Endothelial cell of umbilical vein (primary cell): ENCODE measurements at regions not wholly inside any gene's neighbourhood (a gene's known extent, or its start where the extent isn't known, plus 50 kb on each side); places are given as distances from the start of the nearest gene placed in this dataset.

Experiments used
- BruUV-seq: library from RNA; stranded (reverse); fragments of 400-500 nt; replicated peaks from 2 replicates; lab custom pipeline; 2021; lab: Mats Ljungman, UMichigan
- CTCF ChIA-PET: fragments of 300-600, 350-600 bp; sonication (Branson Sonifier 250); formaldehyde crosslinking; loops from one replicate; lab custom pipeline; 2021; ENCODE audit warnings: antibody characterized with exemption, inconsistent platforms; lab: Charles Lee
- POLR2A ChIA-PET: fragments of 300-600, 350-600 bp; sonication (Branson Sonifier 250); formaldehyde crosslinking; loops from one replicate; lab custom pipeline; 2021; ENCODE audit warnings: antibody characterized with exemption, inconsistent platforms; lab: Charles Lee
- DNase-seq: peaks from one replicate; pipeline ENCODE4 v3.0.0-alpha.2; 2011; ENCODE audit warnings: low read depth, low spot score
- FAIRE-seq: peaks from 2 replicates; lab custom pipeline; 2011; peaks lifted over from hg19 to GRCh38; lab: Jason Lieb, UNC
- H2AFZ ChIP-seq: 2 replicates; pipeline ENCODE4 v1.6.0; 2012; ENCODE audit warnings: low read depth, low read length, control low read depth, inconsistent platforms
- H3K27ac ChIP-seq: 2 replicates; pipeline ENCODE4 v1.5.1; 2011; ENCODE audit warnings: low read depth, mild to moderate bottlenecking, control low read depth, low read length, moderate library complexity; ENCODE audit not compliant: insufficient read depth
- H3K27me3 ChIP-seq, 2 experiments: 2 replicates each; pipeline versions ENCODE4 v1.6.0 to v1.6.1; 2011; ENCODE audit warnings: low read length in 2 of 2, mixed read lengths in 1 of 2; ENCODE audit not compliant: control insufficient read depth in 2 of 2, insufficient read depth in 2 of 2
- H3K36me3 ChIP-seq, 2 experiments: 2 replicates in 1 of 2; 3 replicates in 1 of 2; pipeline ENCODE4 v1.5.1; 2011; ENCODE audit warnings: low read length in 2 of 2, mild to moderate bottlenecking in 1 of 2, moderate library complexity in 1 of 2; ENCODE audit not compliant: control insufficient read depth in 2 of 2, insufficient read depth in 2 of 2; ENCODE audit errors: extremely low read depth in 1 of 2
- H3K4me1 ChIP-seq: 3 replicates; pipeline ENCODE4 v1.5.1; 2011; ENCODE audit warnings: mild to moderate bottlenecking, low read length; ENCODE audit not compliant: control insufficient read depth, insufficient read depth; ENCODE audit errors: extremely low read depth
- H3K4me2 ChIP-seq: 2 replicates; pipeline ENCODE4 v1.6.1; 2011; ENCODE audit warnings: low read length, control low read depth, mixed read lengths; ENCODE audit not compliant: insufficient read depth
- H3K4me3 ChIP-seq, 3 experiments: fragments of 200-600 bp in 1 of 3; sonication (generic), shearing (Covaris generic) in 1 of 3; replicated peaks in 1 of 3; 2 replicates each; pipeline ENCODE4 v1.5.1; 2011 to 2016; ENCODE audit warnings: control low read depth in 3 of 3, low read length in 3 of 3, mild to moderate bottlenecking in 2 of 3, inconsistent platforms in 1 of 3, low read depth in 1 of 3, moderate library complexity in 1 of 3; ENCODE audit not compliant: insufficient read depth in 1 of 3
- H3K79me2 ChIP-seq: 2 replicates; pipeline ENCODE4 v1.6.0; 2012; ENCODE audit warnings: low read length, inconsistent platforms; ENCODE audit not compliant: control insufficient read depth, insufficient read depth
- H3K9ac ChIP-seq: replicated peaks from 2 replicates; pipeline ENCODE3; 2011; ENCODE audit warnings: low read length, control low read depth; ENCODE audit not compliant: insufficient read depth; ENCODE audit errors: extremely low read depth
- H3K9me1 ChIP-seq: replicated peaks from 3 replicates; pipeline ENCODE4 v1.6.0; 2011; ENCODE audit warnings: mild to moderate bottlenecking, low read length; ENCODE audit not compliant: control insufficient read depth, insufficient read depth; ENCODE audit errors: extremely low read depth
- H3K9me3 ChIP-seq: replicated peaks from 2 replicates; pipeline ENCODE4 v1.5.1; 2012; ENCODE audit warnings: low read length, inconsistent platforms; ENCODE audit not compliant: control insufficient read depth, insufficient read depth
- H4K20me1 ChIP-seq: replicated peaks from 2 replicates; pipeline ENCODE3; 2011; ENCODE audit warnings: mild to moderate bottlenecking, low read length; ENCODE audit not compliant: control insufficient read depth, insufficient read depth; ENCODE audit errors: extremely low read depth
- EZH2 ChIP-seq: IDR thresholded peaks from 2 replicates; pipeline ENCODE4 v1.6.1; 2012; ENCODE audit warnings: borderline replicate concordance, low read depth, mild to moderate bottlenecking, moderate library complexity, low read length, inconsistent platforms; ENCODE audit not compliant: severe bottlenecking
- GATA2 ChIP-seq: IDR thresholded peaks from 2 replicates; pipeline ENCODE4 v1.7.0; 2011; ENCODE audit warnings: low read depth, mild to moderate bottlenecking, moderate library complexity, mixed read lengths, low read length; ENCODE audit not compliant: insufficient read length, insufficient read depth
- JUN ChIP-seq: IDR thresholded peaks from 2 replicates; pipeline ENCODE4 v1.6.1; 2011; ENCODE audit warnings: borderline replicate concordance, low read depth; ENCODE audit not compliant: insufficient read length, insufficient read depth
- MYC ChIP-seq: IDR thresholded peaks from one replicate; pipeline ENCODE4 v1.6.1; 2011; ENCODE audit warnings: mild to moderate bottlenecking, low read depth, low read length
- POLR2A ChIP-seq: IDR thresholded peaks from 2 replicates; pipeline ENCODE4 v1.6.1; 2012; ENCODE audit warnings: low read depth, mild to moderate bottlenecking, control low read depth, low read length
- POLR2AphosphoS5 ChIP-seq: IDR thresholded peaks from 2 replicates; pipeline ENCODE4 v1.6.1; 2012; ENCODE audit warnings: low read depth, mild to moderate bottlenecking, control low read depth, low read length, moderate library complexity; ENCODE audit not compliant: insufficient read depth
- dilution Hi-C: fragments of 300-500 bp; cut with MboI; formaldehyde crosslinking; loops from one replicate; pipeline ENCODE4 v1.15.0; 2019; ENCODE audit warnings: low sequenced_read_pairs; ENCODE audit not compliant: extremely low pct_ligation_motif_present
- intact Hi-C: fragments of 100-400 bp; cut with micrococcal nuclease; formaldehyde crosslinking; loops from one replicate; pipeline ENCODE4 v1.10.0; 2022
- TF ChIP-seq, protein P1 (sequence below), 2 donors: IDR thresholded peaks; 1 replicate in 1 of 2; 2 replicates in 1 of 2; pipeline ENCODE4 v1.5.1; 2011; ENCODE audit warnings: low read length in 2 of 2, mild to moderate bottlenecking in 2 of 2, moderate library complexity in 2 of 2, control low read depth in 1 of 2, inconsistent platforms in 1 of 2, low read depth in 1 of 2; ENCODE audit not compliant: insufficient read depth in 1 of 2; ENCODE audit errors: extremely low read depth in 1 of 2

GRCh38 chr2:66305718-66306117 is 129.2 kb upstream of the MEIS1 start:
- TF ChIP-seq GATA2 (no peak), POLR2A (no peak), EZH2 (no peak), JUN (no peak)
- TF ChIP-seq, protein P1, sequence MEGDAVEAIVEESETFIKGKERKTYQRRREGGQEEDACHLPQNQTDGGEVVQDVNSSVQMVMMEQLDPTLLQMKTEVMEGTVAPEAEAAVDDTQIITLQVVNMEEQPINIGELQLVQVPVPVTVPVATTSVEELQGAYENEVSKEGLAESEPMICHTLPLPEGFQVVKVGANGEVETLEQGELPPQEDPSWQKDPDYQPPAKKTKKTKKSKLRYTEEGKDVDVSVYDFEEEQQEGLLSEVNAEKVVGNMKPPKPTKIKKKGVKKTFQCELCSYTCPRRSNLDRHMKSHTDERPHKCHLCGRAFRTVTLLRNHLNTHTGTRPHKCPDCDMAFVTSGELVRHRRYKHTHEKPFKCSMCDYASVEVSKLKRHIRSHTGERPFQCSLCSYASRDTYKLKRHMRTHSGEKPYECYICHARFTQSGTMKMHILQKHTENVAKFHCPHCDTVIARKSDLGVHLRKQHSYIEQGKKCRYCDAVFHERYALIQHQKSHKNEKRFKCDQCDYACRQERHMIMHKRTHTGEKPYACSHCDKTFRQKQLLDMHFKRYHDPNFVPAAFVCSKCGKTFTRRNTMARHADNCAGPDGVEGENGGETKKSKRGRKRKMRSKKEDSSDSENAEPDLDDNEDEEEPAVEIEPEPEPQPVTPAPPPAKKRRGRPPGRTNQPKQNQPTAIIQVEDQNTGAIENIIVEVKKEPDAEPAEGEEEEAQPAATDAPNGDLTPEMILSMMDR (IDR thresholded peaks at IDR 0.05; ENCODE audit: extremely low read depth in 1 of 2, insufficient read depth in 1 of 2, low read depth in 1 of 2, low read length in 2 of 2), result no peak
- H2AFZ ChIP-seq, result no peak overlapping the region
- no peaks in the 10 kb centered on the region for H4K20me1 ChIP-seq
- no peak for FAIRE-seq
- no peaks in the 10 kb centered on the region for H3K36me3 ChIP-seq
- H3K4me1 ChIP-seq, result no peaks in the 10 kb centered on the region
- no peak overlapping the region for H3K27ac ChIP-seq
- dilution Hi-C loops, result no loop called here
- H3K9me1 ChIP-seq, result no peaks in the 10 kb centered on the region
- no peak overlapping the region for H3K4me2 ChIP-seq
- ChIA-PET CTCF (no interaction called here), POLR2A (no interaction called here)
- peak; percentile 5 for DNase-seq
- no peaks in the 10 kb centered on the region for H3K9me3 ChIP-seq
- H3K27me3 ChIP-seq, result no peaks in the 10 kb centered on the region
- intact Hi-C loops, result no loop called here
- H3K4me3 ChIP-seq, result no peak overlapping the region
- BruUV-seq, result no TSS peak
- H3K79me2 ChIP-seq, result no peaks in the 10 kb centered on the region
- H3K9ac ChIP-seq, result no peak overlapping the region

- Histone ChIP-seq H3K9ac (no peak overlapping the region), H3K4me3 (no peak overlapping the region), H3K9me1 (no peaks in the 10 kb centered on the region), H3K4me2 (no peak overlapping the region), H3K79me2 (no peaks in the 10 kb centered on the region), H3K27ac (no peak overlapping the region), H3K36me3 (no peaks in the 10 kb centered on the region), H2AFZ (no peak overlapping the region), H4K20me1 (no peaks in the 10 kb centered on the region), H3K9me3 (no peaks in the 10 kb centered on the region), H3K4me1 (no peaks in the 10 kb centered on the region), H3K27me3 (no peaks in the 10 kb centered on the region)
- BruUV-seq, result no TSS peak
- ChIA-PET CTCF (no interaction called here), POLR2A (no interaction called here)
- FAIRE-seq (no peak), DNase-seq (no peak)
- intact Hi-C loops (no loop called here), dilution Hi-C loops (no loop called here)
- TF ChIP-seq POLR2A, result no peak
- TF ChIP-seq, protein P1 (IDR thresholded peaks at IDR 0.05; ENCODE audit: extremely low read depth in 1 of 2, insufficient read depth in 1 of 2, low read depth in 1 of 2, low read length in 2 of 2), result no peak
- TF ChIP-seq EZH2, result no peak
- no peak for TF ChIP-seq POLR2AphosphoS5
- TF ChIP-seq MYC, result no peak
- no peak for TF ChIP-seq JUN
These were observed 131.5 kb upstream of the MEIS1 start for GRCh38 chr2:66303471-66303870.
